ENCODE measurements at regions not wholly inside any gene's neighbourhood (a gene's known extent, or its start where the extent isn't known, plus 50 kb on each side); places are given as distances from the start of the nearest gene placed in this dataset.

GRCh38 chr3:23734481-23734880, 71.3 kb upstream of the UBE2E1 start:
- TF ChIP-seq SPI1 (IDR thresholded peaks at IDR 0.05; ENCODE audit: borderline replicate concordance, low read depth) (no peak), REST (IDR thresholded peaks at IDR 0.05; ENCODE audit: insufficient replicate concordance, low read depth) (no peak), POLR2AphosphoS5 (IDR thresholded peaks at IDR 0.05; ENCODE audit: low read depth) (no peak), CTCF (IDR thresholded peaks at IDR 0.05; ENCODE audit: insufficient read depth, low read length) (no peak), GABPA (IDR thresholded peaks at IDR 0.05; ENCODE audit: low read depth) (no peak)
- no peak overlapping the region for H3K4me3 ChIP-seq (replicated peaks; ENCODE audit: insufficient read depth, low read length)
- DNase-seq (ENCODE audit: low read depth in 1 of 2, low spot score in 1 of 2): no peak
- H3K27ac ChIP-seq (replicated peaks): no peak overlapping the region
- no peaks in the 10 kb centered on the region for H3K27me3 ChIP-seq (ENCODE audit: insufficient read depth, poor library complexity, severe bottlenecking)

DNA sequence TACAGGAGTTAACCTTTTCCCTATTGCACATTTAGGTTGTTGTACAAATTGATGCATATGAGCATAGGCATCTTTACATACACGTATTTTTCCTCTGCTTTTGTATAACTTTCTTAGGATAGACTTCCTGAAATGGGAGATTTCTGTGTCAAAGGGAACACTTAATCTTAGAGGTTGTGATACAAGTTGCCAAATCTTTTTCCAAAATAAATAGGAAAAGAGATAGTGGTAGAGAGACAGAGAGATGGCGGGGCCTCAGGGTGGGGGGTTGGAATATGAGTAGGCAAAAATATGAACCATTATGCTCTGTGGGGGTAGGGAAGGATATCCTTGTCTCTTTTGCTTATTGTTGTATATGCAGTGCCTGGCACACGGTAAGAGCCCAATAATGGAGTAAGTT, 70.7 kb upstream of the UBE2E1 start:
- no peak for DNase-seq (ENCODE audit: low read depth in 1 of 2, low spot score in 1 of 2)
- TF ChIP-seq REST (IDR thresholded peaks at IDR 0.05; ENCODE audit: insufficient replicate concordance, low read depth) (no peak), SPI1 (IDR thresholded peaks at IDR 0.05; ENCODE audit: borderline replicate concordance, low read depth) (no peak), CTCF (IDR thresholded peaks at IDR 0.05; ENCODE audit: insufficient read depth, low read length) (no peak), GABPA (IDR thresholded peaks at IDR 0.05; ENCODE audit: low read depth) (no peak), POLR2AphosphoS5 (IDR thresholded peaks at IDR 0.05; ENCODE audit: low read depth) (no peak)
- Histone ChIP-seq H3K4me3 (replicated peaks; ENCODE audit: insufficient read depth, low read length) (no peak overlapping the region), H3K27ac (replicated peaks) (no peak overlapping the region), H3K27me3 (ENCODE audit: insufficient read depth, poor library complexity, severe bottlenecking) (no peaks in the 10 kb centered on the region)

- DNase-seq (ENCODE audit: low read depth in 1 of 2, low spot score in 1 of 2): no peak
- no peak overlapping the region for H3K4me3 ChIP-seq (replicated peaks; ENCODE audit: insufficient read depth, low read length)
- no peak for TF ChIP-seq SPI1 (IDR thresholded peaks at IDR 0.05; ENCODE audit: borderline replicate concordance, low read depth)
- no peak for TF ChIP-seq GABPA (IDR thresholded peaks at IDR 0.05; ENCODE audit: low read depth)
- TF ChIP-seq CTCF (IDR thresholded peaks at IDR 0.05; ENCODE audit: insufficient read depth, low read length): no peak
- TF ChIP-seq REST (IDR thresholded peaks at IDR 0.05; ENCODE audit: insufficient replicate concordance, low read depth): no peak
- no peaks in the 10 kb centered on the region for H3K27me3 ChIP-seq (ENCODE audit: insufficient read depth, poor library complexity, severe bottlenecking)
- no peak overlapping the region for H3K27ac ChIP-seq (replicated peaks)
Measured at GRCh38 chr3:23735535-23736326, 70.0 kb upstream of the UBE2E1 start.
